ENCODE measurements at regions not wholly inside any gene's neighbourhood (a gene's known extent, or its start where the extent isn't known, plus 50 kb on each side); places are given as distances from the start of the nearest gene placed in this dataset.

GRCh38 chrX:155694649-155695048, 81.9 kb upstream of the TMLHE start:
- no peak overlapping the region for H3K4me3 ChIP-seq (replicated peaks; ENCODE audit: low read depth, low read length)
- DNase-seq (ENCODE audit: extremely low read depth, low read depth), result no peak
- no peak for TF ChIP-seq CTCF (IDR thresholded peaks at IDR 0.05; ENCODE audit: low read depth, low read length, missing control alignments)

- no peak for DNase-seq (ENCODE audit: extremely low read depth, low read depth)
- H3K4me3 ChIP-seq (replicated peaks; ENCODE audit: low read depth, low read length), result no peak overlapping the region
- no peak for TF ChIP-seq CTCF (IDR thresholded peaks at IDR 0.05; ENCODE audit: low read depth, low read length, missing control alignments)
Observed at GRCh38 chrX:155682834-155683233, 70.1 kb upstream of the TMLHE start.

- no peak overlapping the region for H3K4me3 ChIP-seq (replicated peaks; ENCODE audit: low read depth, low read length)
- no peak for DNase-seq (ENCODE audit: extremely low read depth, low read depth)
- TF ChIP-seq CTCF (IDR thresholded peaks at IDR 0.05; ENCODE audit: low read depth, low read length, missing control alignments), result no peak
Observed at GRCh38 chrX:155679715-155680114, 67.0 kb upstream of the TMLHE start.

GRCh38 chrX:155673338-155673737, 60.6 kb upstream of the TMLHE start:
- DNase-seq (ENCODE audit: extremely low read depth, low read depth), result no peak
- H3K4me3 ChIP-seq (replicated peaks; ENCODE audit: low read depth, low read length), result no peak overlapping the region
- no peak for TF ChIP-seq CTCF (IDR thresholded peaks at IDR 0.05; ENCODE audit: low read depth, low read length, missing control alignments)

DNA sequence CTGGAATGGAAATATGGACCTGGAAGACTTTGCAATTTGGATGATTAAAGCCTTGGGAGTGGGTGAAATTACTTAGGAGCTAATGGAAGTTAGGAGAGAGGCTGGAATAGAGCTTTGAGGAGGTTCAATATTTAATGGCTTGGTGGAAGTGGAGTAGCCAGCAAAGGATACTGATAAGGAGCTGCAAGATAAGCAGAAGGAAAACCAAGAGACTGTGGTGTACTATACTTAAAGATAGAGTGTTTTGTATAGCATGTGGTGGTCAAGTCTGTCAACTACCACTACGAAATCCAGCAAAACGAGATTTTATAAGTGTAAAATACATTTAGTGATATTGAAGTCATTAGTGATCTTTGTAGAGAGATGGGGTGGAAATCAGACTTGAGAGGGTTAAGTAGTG, 54.0 kb upstream of the TMLHE start:
- H3K4me3 ChIP-seq (replicated peaks; ENCODE audit: low read depth, low read length), result no peak overlapping the region
- no peak for TF ChIP-seq CTCF (IDR thresholded peaks at IDR 0.05; ENCODE audit: low read depth, low read length, missing control alignments)
- DNase-seq (ENCODE audit: extremely low read depth, low read depth), result no peak

All from HFF-Myc (cell line).